Hematopoietic multipotent progenitor cell treated with erythropoietin and hydrocortisone succinate and interleukin-3 and kit ligand, for 6 days (in vitro differentiated cells): ENCODE measurements at regions not wholly inside any gene's neighbourhood (a gene's known extent, or its start where the extent isn't known, plus 50 kb on each side); places are given as distances from the start of the nearest gene placed in this dataset.
A peak's percentile ranks its signal among the peaks of the same experiment; 100 is the strongest.
"Not testable (repeated sequence)": the region's sequence is repeated elsewhere in the genome, so short reads cannot be mapped to it uniquely, and the experiment has no call there.

Experiments
- DNase-seq: peaks from one replicate; pipeline ENCODE4 v3.0.0-alpha.2; 2015

DNA sequence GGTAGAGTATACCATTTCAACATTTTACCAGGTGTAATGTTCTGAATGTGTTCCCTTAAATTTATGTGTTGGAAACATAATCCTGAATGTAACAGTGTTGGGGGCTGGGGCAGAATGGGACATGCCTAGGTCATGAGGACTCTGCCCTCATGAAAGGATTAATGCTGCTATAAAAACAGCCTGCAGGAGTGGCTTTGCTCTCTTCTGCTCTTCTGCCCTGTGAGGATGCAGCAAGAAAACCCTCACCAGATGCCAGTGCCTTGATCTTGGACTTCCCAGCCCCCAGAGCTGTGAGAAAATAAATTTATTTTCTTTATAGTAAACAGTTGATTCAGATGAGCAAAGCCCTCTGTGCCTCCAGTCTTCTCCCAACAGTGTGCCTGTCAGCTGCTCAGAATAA, 326.0 kb upstream of the ONECUT1 start:
- DNase-seq, result no peak

DNA sequence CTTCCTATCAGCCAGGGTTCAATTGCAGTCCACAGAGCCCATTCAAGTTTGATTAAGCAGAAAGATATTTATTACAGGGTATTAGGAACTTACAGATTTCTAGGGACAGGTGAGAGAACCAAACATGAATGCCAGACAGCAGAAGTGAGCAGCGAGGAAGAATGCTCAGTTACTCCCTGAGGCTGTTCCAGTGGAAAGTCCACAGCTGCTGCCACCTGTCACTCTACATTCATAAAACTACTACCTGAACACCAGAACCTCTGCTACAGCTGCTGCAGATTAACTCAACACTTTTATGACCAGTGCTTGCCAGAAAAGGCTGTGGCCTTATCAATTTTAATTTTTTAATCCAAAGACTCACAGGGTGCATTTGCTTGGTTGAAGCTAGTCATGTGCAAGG, 325.4 kb upstream of the ONECUT1 start:
- DNase-seq, result no peak

DNA sequence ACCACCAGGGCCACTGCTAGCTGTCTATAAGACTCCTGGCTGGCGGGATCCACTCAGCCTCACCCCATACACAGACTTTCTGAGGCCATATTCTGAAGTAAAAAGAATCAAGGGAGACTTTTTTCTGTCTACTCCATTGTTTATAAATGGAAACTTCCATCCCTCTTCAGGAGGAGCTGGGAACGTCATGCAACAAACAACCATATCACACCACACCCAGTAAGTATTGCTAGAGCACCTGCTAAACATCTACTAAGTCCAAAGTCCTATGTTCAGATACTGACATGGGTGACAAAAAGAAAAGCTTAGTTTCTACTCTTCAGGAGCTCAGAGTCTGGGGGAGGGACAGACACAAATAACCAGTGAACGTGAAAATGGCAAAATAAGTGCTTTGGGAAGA, 324.8 kb upstream of the ONECUT1 start:
- DNase-seq, result no peak

DNA sequence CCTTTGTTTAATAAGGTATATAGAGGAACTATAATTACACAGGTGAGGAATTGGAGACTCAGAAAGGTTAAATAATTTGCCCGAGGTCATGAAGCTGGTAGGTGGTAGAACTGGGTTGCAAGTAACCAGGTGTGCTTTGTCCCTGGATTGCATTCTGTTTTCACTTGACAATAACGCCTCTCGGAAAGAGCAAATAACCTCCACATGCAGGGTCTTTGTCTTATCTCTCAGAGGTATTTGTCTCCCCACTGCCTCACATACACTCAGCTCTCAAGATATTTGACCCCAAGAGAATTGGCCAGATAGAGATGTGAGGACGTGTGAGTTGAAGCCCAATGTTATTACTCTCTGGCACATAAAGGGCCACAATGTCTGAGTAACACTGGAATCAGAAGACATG, 320.9 kb upstream of the ONECUT1 start:
- DNase-seq, result no peak

DNA sequence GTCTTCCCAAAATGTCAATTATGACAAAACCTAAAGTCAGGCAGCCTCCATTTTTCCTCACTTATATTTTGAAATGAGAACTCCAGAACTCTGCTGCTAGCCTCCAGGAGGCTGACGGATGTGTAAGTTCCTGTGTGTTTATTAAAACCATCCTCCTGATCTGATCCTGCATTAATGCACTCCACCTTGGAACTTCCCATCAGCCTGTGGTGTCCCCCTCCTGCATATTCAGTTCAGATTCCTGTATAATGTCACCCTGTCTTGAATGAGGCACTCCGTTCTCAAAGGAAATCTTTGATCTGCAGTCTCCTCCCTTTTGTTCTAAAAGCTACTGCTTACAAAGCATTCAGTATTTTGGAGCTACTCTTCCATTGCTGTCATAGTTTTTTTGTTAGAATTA, 318.2 kb upstream of the ONECUT1 start:
- DNase-seq, result no peak

DNA sequence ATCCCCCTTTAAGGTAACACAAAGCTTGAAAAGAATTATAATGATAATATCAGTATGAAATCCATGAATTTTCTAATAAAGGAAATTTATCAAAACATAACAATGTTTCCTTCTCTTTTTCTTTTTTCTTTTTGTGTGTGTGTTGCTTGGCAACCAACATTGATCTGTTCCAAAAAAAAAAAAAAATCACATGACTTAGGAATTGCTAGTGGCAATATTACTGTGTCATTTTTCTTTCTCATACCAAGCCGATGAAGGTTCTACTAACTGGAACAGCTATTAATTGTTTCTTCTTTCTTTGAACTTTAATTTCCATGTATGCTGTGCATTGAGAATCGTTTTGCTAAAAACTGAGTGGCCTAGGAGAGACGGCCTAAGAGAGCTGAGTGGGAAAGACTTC, 317.7 kb upstream of the ONECUT1 start:
- no peak for DNase-seq

DNA sequence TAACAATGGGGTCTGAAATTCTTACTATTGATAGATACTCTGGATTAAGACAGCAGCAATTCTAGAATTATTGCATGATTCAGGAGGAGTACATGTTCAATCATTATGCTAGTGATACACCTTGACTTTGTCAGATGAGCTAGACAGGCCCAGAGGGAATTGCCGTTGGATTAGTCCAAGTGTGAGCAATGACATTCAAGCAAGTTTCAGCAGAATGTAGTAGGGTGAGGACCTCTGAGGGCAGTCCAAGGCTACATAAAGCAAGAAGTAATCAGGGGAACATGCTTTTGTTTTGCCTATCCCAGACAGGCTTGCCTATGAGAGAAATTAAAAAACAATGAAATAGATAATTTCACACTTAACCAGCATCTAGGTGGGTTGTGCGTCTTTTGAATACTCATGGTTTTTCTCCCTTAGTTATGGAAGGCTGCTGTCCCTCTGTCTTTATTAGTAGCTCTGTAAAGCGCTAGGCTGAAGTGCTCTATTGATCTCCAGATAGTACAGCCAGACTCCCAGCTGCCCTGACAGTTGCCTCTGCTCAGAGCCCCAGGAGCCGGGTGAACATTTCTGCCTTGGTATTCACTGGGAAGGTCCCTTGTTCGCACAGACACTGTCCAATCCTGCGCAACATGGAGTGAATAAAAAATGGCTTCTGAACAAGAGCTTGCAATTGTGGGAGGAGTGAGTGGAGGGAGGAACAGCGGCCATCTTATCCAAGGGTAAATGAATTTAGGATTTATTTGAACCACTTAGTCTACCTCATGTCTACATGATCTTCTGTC, 316.6 kb upstream of the ONECUT1 start:
- no peak for DNase-seq

DNA sequence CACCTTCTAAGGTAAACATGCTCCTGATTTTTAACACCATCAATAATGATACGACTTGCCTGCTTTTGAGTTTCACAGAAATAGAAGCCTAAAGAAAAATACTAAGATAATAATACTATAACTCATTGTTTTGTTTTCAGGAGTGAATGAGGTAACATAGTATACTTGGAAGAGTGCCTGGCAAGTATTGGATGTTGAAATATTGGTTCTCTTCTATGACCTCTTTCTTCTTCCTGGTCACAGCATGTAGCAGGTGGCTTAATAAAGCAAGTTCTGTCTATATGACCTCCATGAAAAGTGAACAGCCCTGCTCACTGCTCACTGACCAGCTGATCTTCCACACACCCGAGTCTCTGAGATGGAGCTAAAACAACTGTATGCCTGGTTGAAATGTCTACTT, 312.3 kb upstream of the ONECUT1 start:
- DNase-seq, result no peak

DNA sequence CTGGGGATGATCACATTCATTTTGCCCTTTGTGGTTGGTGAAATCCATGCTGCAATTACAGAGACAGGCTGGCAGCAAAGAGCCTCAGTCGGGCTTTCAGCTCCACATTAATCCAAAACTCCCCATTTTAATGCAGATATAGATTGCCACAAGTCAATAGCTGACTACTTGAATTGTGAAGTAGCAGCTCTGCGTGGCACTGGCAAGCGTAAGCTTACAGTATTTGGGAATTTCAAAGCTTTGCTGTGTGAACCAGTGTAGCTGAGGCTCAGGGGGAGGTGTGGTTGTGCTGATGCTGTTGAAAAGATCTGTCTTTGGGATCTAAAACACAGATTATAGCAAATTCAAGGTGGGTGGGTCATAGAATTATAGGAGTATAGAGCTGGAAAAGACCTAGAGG, 290.3 kb upstream of the ONECUT1 start:
- no peak for DNase-seq

DNA sequence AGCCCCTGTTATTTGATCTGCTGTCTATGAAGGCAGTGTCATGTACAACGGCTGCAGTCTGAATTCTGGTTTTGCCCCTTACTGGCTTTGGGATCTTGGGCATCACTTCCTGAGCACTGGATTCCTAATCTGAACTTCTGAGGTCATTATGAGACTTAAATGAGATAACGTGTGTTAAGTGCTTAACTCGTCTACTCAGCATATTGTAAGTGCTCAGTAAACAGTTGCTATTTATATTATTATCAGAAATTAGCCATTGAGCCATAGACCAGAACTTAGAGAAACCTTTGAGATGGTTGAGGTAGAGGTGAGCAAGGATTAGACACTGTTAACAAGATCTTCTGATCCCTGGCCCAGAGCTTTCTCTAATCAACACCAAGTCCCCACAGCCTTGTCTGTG, 284.1 kb upstream of the ONECUT1 start:
- no peak for DNase-seq

DNA sequence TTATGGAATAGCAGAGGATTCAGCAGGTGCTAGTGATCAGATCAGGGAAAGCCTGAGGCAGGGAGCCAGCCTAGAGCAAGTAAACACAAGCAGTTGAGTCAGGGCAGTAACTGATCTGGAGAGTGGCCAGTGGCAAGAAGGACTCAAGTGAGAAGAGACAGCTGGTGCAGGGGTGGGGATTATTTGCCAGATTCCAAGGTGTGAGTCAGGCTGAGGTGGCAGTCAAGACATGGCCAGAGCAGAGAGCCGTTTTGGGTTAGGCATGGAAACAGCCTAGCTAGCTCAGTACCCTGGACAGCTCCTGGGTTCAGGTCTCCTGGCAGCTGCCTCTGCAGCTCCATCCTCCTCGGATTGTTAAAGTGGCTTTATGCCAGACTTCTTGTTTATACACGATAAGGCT, 281.9 kb upstream of the ONECUT1 start:
- DNase-seq, result peak; percentile 76

DNA sequence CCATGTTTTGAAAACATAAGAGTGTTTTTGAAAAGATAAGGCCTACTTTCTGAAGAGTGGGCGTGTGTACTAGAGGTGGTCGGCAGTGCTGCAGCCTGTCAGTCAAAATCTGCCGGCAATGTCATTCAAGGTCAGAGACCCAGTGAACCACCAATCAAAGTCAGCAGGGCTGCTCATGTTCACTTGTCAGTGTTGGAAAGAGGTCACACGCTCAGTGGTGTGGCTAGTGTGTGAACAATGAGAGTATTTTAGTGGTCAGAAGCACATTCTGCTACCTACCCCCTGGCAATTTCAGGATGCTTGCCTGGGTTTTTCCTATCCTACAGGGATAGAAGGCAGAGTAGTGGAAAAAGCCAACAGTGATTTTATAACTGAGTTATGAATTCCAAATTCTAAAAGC, 278.5 kb upstream of the ONECUT1 start:
- DNase-seq, result no peak

DNA sequence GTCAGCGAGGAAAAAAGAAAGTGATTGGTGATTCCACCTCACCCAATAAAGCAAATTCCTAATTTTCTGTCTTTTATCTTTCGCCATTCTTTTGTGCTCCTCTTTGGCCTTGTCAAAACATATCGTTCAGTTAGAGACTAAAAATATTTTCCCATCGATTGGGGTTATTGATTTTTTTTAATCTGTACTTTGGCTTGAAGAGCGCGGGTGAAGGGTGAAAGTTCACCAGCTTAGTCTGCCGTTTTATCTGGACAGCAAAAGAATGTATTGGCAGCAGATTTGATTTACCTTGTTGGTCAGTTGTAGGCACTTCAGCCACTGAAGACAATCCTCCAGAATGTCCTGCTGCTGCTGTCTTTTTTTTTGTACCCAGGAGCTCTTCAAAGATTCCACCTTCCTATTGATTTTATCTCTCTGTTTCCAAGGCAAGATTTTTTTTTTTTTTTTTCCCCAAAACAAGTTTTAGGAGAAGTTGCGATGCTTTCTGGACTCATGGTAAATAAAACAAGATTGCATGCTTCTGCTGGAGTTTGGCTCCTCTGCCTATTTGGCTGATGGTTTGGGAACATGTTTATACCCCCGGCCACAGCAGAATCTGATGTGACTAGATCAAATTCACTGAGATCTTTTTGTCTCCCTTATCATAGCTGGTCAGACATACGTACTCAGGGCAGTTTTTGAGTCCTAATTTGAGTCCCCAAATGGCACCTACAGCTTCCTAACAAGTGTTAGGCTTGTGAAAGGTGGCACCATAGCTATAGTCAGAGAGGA, 269.3 kb upstream of the ONECUT1 start:
- DNase-seq, result no peak

DNA sequence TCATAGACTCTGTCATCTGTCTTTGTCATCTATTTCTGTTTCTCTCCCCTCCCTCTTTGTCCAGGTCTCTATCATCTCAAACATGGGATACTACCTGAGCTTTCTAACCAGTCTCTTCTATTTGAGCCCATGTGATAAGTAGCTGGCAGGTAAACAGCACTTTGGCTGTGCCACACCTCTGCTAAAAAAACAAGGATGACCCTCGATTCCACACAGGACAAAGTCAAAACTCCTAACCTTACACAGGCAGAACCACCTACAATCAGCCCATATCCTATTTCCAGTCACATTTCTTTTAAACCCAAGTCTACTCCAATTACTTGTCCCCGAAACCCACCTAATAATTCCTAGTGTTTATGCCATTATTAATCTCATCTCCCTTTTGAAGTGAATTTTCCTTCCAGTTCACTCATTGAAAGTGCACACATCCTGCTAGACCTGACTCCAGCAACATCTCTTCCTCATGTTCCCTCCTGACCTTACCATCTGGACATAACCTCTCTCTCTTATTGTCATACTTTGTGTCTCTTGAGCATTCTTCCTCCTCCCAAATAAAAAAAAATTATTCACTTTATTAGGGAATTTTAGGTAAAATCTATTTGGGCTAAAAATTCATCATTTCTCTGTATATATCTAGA, 256.1 kb upstream of the ONECUT1 start:
- DNase-seq, result no peak

DNA sequence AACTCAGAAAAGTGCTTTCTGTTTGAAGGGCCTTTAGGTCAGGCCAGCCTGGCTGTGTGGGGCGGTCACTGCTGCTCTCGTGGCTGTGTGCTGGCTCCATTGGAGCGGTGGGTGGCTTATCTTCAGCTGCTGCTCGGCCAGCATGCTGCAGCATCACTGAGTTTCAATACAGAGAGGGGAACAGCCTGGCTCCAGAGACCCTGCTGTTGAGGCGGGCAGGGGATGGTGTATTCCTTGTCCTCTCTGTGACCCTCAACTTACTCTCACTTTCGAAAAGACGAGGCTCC, 248.5 kb upstream of the ONECUT1 start:
- no peak for DNase-seq

DNA sequence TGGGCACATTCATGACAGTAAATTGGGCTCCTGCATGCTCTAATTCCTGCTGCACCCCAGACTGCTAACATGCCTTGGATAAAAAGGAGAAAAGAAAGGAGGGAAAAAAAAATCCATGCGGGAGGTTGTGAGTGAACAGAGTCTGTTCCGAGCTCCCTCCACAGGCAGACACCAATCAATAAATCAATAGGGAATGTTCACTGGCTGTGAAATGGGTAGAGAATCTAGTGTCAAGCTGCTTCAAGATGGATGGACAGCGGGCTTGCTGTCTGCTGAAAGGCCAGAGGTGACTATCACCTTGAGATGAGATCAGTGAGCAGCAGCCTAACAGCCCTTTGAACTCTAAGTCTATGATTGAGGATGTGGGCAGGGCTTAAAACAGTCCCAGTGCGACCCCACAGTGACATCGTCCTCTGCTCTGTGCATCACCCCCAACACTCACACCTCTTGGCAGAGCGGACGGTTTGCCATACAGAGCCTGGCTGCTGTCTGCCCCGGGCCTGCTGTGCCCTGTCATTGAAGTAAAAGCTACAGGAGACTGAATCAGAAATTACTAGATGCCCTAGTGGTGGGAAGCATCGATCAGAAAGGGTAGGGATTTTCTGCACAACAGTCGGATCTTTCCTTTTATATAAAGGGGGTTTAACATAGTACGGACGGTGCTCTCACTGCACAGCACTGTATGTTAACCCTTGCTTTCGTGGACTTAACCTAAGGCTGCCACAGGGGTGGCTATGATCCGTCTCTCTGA, 247.9 kb upstream of the ONECUT1 start:
- DNase-seq, result no peak

DNA sequence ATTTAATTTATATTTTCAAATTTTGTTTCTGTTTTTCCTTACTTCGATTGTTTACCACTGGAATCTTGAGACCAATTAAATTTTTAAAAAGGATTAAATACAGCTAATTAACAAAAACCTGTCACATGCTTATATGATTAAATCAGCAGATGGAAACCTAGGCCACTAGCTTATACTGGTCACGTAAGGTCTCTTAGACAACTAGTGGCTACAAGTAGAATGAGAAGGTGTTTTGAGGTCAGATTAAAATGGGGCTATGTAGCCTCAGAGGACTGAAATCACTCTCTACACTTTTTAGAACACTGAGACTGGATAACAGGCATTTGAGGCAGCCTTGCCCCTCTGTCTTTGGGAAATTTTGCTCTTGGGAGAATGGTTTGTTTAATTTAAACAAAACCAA, 246.5 kb upstream of the ONECUT1 start:
- no peak for DNase-seq

DNA sequence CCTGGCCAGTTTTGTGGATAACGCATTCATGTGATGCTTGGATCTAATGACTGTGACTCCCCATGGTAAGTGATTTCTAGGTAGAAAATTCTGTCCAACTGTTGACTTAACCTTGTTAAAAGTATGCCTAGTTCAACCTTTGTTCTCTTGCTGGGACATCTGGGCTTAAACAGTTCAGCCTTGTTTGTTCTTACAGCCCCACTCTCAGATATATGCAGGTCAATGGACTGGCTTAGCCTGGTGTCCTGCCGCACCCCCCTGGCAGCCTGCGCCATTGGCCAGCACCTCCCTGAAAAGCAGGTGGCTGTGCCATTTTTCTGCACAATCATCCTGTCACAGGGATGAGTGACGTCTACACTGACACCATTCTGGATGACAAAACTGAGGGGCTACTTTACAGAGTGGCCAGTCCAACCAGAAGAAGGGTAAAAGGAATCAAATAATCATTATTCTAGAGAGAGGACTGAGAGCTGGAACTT, 244.7 kb upstream of the ONECUT1 start:
- DNase-seq, result no peak

DNA sequence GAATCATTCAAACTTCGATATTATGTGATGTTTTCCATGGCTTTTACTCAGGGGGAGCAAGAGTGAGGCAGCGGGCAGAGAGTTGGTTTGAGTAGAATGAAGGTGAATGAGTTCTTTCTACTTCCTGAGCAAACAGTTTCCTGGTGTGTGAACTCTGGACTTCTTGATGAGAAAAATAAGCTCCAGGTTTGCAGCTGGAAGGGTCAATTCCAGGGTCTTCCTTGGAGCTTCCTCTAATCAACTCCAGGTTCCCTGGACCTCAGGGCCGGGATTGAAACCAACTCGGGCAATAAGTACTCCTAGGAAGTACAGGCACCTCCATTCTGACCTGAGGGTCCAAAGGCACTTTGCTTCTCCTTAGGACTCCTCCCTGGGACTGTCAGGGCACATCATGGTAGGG, 243.6 kb upstream of the ONECUT1 start:
- DNase-seq, result no peak

DNA sequence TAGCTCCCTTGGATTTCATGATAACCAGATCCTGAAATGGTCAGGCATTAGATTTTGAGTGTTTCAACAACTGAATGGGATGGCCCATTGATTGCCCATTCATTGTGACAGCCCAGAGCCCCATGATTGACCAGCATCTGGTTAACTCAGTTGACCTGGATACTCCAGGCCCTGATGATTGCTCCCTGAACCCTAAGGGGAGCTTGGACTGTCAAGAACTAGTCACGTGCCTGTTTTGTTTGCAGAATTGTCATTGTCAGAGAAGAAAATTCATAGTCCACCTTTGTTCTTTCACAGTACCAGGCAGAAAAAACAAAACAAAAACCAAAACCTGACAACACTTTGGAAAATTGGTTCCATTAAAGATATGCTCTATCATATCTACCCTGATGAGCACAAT, 241.3 kb upstream of the ONECUT1 start:
- no peak for DNase-seq

DNA sequence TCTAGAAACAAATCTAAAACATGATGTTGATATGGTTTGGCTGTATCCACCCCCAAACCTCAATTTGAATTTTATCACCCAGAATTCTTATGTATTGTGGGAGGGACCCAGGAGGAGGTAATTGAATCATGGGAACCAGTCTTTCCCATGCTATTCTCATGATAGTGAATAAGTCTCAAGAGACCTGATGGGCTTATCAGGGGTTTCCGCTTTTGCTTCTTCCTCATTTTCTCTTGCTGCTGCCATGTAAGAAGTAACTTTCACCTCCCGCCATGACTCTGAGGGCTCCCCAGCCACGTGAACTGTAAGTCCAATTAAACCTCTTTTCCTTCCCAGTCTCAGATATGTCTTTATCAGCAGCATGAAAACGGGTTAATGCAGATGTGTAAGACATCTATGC, 232.7 kb upstream of the ONECUT1 start:
- no peak for DNase-seq

DNA sequence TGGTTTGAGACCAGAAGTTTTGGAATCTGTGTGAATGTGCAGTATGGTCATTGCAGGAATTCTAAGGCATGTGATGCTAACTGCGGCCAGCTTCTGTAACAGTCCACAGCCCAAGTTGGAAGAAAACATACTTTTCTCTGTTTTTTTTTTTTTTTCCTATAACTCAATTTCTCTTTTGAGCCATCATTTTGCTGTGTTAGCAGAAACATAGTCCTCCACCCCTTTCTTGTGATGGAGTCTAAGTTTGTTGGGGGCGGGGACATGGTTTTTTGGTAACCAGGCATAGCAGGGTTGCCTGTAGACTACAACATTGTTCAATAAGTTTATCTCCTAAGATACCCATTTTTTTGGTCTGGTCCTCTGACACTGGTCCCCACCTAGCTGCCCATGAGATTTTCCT, 223.2 kb upstream of the ONECUT1 start:
- no peak for DNase-seq

DNA sequence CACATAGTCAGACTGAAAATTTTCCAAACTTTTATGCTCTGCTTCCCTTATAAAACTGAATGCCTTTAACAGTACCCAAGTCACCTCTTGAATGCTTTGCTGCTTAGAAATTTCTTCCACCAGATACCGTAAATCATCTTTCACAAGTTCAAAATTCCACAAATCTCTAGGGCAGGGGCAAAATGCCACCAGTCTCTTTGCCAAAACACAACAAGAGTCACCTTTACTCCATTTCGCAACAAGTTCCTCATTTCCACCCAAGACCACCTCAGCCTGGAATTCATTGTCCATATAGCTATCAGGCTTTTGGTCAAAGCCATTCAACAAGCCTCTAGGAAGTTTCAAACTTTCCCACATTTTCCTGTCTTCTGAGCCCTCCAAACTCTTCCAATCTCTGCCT, 221.6 kb upstream of the ONECUT1 start:
- not testable (repeated sequence) for DNase-seq

DNA sequence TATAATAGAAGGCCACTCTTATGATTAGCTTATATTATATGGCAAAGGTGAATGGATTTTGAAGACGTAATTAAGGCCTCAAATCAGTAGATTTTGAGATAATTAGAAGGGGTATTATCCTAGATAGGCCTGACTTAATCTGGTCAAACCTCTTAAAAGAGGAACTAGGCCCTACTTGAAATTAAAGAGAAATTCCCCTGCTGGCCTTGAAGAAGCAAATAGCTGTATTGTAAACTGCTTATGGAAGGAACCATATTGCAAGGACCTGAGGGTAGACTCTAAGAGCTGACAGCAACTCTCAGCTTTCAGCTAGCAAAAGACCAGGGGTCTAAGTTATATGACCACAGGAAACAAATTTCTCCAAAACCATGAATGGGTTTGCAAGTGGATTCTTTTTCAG, 219.0 kb upstream of the ONECUT1 start:
- DNase-seq, result no peak
